ENCODE measurements at regions not wholly inside any gene's neighbourhood (a gene's known extent, or its start where the extent isn't known, plus 50 kb on each side); places are given as distances from the start of the nearest gene placed in this dataset.
"Not testable (repeated sequence)": the region's sequence is repeated elsewhere in the genome, so short reads cannot be mapped to it uniquely, and the experiment has no call there.

- DNase-seq = no peak
These were observed 83.6 kb upstream of the MYL10 start for GRCh38 chr7:101712652-101713051.

- no peak for DNase-seq
These were observed 85.0 kb upstream of the MYL10 start for GRCh38 chr7:101714097-101714496.

GRCh38 chr7:101717628-101718357 lies 88.7 kb upstream of the MYL10 start:
- DNase-seq = peak; percentile 20

- DNase-seq = no peak
These were observed 89.4 kb upstream of the MYL10 start for GRCh38 chr7:101718363-101719122.

- DNase-seq = no peak
These were observed 90.0 kb upstream of the MYL10 start for GRCh38 chr7:101719123-101719470.

- no peak for DNase-seq
These were observed 91.2 kb upstream of the MYL10 start for GRCh38 chr7:101720324-101720723.

GRCh38 chr7:101722247-101722646 lies 93.2 kb upstream of the MYL10 start:
- no peak for DNase-seq

- no peak for DNase-seq
These were observed 93.6 kb upstream of the CUX1 start for GRCh38 chr7:101723835-101724234.

- DNase-seq = no peak
These were observed 92.5 kb upstream of the CUX1 start for GRCh38 chr7:101724957-101725356.

- no peak for DNase-seq
These were observed 91.5 kb upstream of the CUX1 start for GRCh38 chr7:101725921-101726320.

GRCh38 chr7:101727184-101727583 lies 90.2 kb upstream of the CUX1 start:
- no peak for DNase-seq

- DNase-seq = no peak
These were observed 89.3 kb upstream of the CUX1 start for GRCh38 chr7:101728128-101728527.

GRCh38 chr7:101728873-101729240 lies 88.6 kb upstream of the CUX1 start:
- DNase-seq = not testable (repeated sequence)

- no peak for DNase-seq
These were observed 88.1 kb upstream of the CUX1 start for GRCh38 chr7:101729241-101729883.

- no peak for DNase-seq
These were observed 85.8 kb upstream of the CUX1 start for GRCh38 chr7:101731502-101732084.

- DNase-seq = no peak
These were observed 83.5 kb upstream of the CUX1 start for GRCh38 chr7:101733713-101734475.

- no peak for DNase-seq
These were observed 81.3 kb upstream of the CUX1 start for GRCh38 chr7:101736084-101736483.

GRCh38 chr7:101739775-101740398 lies 77.5 kb upstream of the CUX1 start:
- DNase-seq = no peak

GRCh38 chr7:101740981-101741725 lies 76.3 kb upstream of the CUX1 start:
- peak; percentile 8 for DNase-seq

GRCh38 chr7:101743241-101743994 lies 74.0 kb upstream of the CUX1 start:
- DNase-seq = peak; percentile 74

GRCh38 chr7:101743995-101744360 lies 73.4 kb upstream of the CUX1 start:
- no peak for DNase-seq
